Activated CD4-positive, alpha-beta T cell treated with anti-CD3 and anti-CD28 coated beads, Interleukin-2, amount 50 U/mL, for 4 hours (primary cell): ENCODE measurements at regions not wholly inside any gene's neighbourhood (a gene's known extent, or its start where the extent isn't known, plus 50 kb on each side); places are given as distances from the start of the nearest gene placed in this dataset.

Experiments used
- DNase-seq, 2 experiments: peaks; one replicate each; pipeline ENCODE4 v3.0.0-alpha.2; 2020

DNA sequence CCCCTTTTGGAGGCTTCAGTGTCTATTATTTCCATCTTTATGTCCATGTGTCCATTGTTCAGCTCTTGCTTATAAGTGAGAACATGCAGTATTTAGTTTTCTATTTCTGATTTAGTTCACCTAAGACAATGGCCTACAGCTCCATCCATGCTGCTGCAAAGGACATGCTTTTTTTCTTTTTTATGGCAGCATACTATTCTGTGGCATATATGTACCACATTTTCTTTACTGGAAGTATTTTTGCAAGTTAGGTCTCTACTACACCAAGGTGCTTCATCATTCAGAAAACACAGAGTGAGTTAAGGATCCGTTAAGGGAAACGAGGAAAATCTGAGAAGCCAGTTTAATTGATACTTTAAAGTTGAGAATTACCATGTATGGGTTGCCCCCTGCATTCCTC is 297.2 kb downstream of the CDCA7 start:
- DNase-seq, result no peak

DNA sequence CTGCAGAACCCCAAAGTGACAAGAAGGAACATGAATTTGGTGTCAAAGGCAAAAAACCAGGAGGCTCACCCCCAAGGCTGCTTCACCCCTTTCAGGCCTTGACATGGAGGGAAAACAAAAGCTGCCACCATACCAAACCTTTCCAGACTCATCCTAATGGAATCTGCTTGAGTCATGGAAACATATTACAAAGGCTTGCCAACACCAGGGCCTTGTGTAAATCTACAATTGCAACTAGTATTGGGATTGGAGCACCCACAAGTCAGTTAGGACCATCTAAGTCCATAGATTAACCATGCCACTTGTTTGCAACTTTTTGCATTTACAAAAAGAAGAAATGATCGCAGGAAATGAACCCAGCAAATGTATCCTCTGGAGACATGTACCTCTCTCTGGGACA is 297.6 kb downstream of the CDCA7 start:
- no peak for DNase-seq

GRCh38 chr2:173652767-173653431 is 298.2 kb downstream of the CDCA7 start:
- DNase-seq, result no peak

GRCh38 chr2:173653432-173653805 is 298.7 kb downstream of the CDCA7 start:
- DNase-seq, result no peak

- DNase-seq, result no peak
These were observed 299.7 kb downstream of the CDCA7 start for GRCh38 chr2:173654161-173654895.

DNA sequence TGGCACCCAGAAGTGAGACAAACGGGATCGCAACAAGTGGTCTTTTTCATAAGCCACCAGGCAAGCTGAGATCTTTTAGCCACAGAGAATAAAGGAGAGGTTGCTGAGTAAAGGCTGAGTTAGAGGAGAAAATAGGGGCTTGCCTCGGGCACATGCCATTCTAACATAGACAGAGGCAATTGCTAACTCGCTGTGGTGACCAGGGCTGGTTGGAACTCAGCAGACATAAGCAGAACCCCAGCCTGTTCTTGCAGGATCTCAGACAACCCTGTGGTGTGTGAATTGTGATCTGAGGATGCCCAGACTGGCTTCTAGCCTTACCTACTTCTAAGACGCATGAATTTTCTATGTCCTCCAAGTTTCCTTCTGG is 300.2 kb downstream of the CDCA7 start:
- no peak for DNase-seq

- no peak for DNase-seq
These were observed 301.4 kb downstream of the CDCA7 start for GRCh38 chr2:173656086-173656485.

GRCh38 chr2:173657996-173658717 is 303.5 kb downstream of the CDCA7 start:
- DNase-seq, result no peak

DNA sequence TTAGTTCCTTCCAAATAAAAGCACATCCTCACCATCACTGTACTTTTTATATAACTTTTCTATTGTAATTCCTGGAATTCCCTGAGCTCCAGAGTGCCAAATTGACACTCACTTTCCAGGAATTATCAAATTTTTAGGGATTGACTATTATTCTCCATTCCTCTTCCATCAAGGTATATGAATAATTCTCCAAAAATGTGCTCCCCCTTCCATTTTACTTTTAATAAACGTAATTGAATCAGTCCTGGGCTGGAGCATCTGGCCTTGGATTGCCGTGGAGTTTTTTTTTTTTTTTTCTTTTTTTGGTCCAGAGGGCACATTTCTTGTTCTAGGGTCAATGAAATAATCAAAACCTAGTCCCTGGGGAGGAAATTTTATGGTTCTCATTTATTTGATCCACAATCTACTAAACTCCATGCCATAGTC is 304.3 kb downstream of the CDCA7 start:
- DNase-seq, result no peak

- DNase-seq, result no peak
These were observed 304.8 kb downstream of the CDCA7 start for GRCh38 chr2:173659509-173659908.

DNA sequence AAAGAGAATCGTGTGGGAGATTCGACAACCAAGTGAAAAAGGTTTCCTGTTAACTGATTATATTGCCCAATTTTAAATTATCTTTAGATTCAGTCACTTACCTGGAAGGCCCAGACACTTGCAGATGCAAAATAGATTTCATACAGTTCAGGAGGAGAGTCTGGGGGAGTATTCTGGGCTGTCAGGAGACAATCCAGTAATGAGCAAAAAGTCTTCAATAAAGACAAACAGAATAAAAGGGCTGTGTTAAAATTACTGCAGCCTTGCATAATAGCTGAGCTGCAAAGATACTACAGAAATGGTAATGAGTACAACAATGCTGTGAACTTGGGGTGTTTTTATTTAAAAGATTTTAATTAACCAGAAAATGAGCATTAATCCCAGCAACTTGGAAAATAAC is 303.6 kb downstream of the SP3 start:
- no peak for DNase-seq

DNA sequence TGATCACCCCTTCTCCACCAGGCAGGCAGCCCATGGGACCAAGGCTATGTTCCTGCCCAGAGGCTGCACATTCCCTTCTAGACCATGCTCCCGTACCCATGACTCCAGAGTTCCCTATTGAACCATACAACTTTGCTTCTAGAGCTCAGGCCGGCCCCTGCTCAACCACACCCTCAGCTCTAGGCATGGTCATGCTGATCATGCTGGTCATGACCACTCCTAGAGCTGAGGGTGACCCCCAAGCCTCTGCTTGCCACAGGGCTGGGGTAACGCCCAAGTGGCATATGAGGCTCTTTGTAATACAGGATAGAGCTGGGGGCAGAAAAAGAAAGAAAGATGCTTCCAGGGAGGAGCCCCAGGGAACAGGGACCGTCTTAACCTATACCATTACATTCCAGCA is 301.8 kb downstream of the SP3 start:
- DNase-seq, result no peak

DNA sequence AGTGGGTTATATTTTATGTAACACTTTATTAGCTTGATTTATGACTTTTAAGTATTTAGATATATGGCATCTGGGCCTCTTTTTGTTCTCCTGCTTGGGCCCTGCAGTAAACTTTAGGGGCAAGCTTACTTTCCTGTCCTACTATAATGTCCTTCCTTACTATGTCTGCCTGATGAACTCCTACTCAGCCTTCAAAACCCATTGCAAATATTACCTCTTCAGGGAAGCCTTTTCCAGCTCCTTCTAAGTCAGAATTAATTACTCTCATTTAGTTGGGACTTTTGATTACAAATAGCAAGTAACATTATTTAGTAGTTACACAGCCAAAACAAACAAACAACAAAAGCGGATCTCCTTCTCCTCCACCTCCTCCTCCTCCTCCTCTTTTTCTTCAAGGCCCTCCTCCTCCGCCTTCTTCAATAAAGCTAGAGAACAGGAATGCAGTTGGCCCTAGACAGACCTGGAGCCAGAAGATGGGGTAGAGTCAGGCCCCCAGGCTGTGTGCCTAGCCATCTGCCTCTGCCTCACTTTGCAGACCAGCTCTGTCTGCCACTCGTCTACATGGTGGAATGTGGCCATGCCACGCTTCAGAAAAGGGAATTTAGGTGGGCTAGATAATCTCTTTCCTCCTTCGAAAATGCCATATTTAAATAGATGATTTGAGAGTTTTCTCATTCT is 301.2 kb downstream of the SP3 start:
- DNase-seq, result no peak

DNA sequence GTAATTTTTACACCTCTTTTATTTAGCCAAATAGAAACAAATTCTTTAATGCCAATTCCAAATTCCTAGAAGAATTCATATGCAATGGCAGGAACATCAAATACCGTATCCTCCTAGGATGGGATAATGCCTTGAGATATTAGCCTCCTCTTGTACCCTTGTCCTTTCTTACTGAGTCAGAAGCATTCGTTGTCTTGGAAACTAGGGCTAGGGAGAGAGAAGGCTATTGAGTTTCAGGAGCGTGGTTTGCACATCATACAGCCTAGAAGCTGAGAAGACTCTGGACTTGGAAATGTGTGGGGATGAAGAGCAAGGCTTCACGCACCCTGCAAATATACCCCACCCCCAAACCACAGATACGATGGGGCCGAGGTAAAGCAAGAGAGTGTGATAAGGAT is 300.7 kb downstream of the SP3 start:
- no peak for DNase-seq

DNA sequence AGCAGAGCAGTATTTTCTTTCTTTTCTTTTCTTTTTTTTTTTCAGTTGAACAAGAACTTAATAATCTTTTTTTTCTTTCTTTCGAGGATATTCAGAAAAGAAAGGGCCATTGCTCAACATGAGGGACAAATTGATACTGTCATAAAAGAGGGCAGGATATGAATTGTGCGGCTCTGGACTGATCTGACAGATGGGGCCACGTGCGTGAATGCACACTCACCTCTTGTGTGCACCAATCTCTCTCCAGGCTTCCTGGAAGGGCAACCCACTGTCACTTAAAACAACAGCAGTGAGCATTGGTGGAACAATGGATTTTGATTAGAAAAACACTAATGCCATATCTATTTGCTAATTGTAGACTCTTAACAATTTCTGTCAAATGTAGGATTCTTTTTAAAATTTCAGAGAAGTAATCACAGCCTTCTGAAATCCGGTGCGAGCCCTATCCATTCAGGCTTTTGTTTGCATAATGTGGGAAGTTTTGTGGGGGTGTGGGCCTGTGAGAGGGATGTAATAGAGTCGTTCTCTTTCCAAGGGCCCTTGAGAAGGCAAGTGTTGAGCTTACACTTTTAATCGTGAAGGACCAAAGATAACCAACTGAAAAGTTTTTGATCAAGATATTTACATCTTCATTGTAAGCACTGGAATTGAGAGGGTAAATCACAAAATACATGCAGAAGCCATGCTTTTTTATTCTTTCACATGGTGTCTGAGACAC is 298.8 kb downstream of the SP3 start:
- DNase-seq, result no peak

- DNase-seq, result no peak
These were observed 298.2 kb downstream of the SP3 start for GRCh38 chr2:173667014-173667413.

DNA sequence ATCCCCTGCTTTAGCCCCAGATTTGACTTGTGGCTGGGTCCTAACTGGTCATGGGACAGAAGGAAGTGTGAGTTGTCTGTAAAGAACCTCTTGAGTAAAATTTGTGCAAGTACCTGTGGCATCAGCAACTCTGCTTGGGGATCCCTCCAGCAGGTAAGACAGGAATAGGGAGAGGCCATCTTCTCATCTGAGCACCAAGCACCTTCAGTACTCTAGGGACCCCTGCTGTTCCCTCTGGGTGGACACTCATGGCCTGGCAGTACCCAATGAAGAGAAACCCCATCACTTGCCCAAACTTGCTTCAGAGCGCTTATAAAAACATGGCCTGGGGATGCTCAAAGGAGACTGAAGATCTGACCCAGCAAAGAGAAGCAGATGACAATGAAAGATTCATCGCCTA is 297.8 kb downstream of the SP3 start:
- no peak for DNase-seq

DNA sequence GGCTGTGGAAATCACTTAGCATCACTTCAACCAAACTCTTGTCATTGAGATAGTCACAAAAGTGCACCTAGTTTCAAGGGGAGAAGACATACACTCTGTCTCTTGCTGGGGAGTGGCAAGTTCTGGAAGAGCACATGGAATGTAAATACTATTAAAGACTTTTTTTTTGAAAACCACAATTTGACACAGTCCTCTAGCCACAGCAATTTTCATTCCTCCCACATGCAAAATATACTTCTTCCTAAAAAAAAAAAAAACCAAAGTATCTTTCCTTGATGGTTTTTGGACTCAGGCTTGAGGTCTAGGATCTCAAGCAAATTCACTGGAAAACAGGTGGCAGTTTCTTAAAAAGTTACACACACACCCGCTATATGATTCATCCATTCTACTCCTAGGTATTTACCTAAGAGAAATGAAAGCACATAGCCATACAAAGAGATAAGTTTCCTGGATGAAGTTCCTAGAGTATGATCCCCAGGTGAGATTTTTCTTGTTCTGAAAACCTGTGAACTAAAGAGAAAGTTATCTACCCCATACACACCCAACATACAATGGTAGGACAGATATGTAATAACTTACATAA is 295.8 kb downstream of the SP3 start:
- no peak for DNase-seq

DNA sequence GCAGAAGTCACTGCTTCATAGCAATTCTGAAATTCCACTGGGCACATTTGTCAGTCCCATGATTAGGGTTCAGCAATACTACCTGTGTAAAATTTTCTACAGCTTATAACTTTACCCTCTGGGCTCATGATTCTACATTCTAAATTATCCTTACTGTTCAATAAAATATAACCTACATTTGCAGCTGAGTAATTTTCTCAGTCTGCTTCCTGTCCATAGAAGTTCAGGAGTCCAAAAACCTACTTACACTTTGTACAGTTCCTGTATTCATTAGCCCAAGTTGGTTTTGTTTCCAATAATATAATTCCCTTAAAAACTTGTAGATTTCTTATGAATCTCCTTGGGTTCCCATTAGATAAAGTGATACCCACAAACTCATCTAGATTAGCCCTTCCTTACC is 295.3 kb downstream of the SP3 start:
- DNase-seq, result no peak

DNA sequence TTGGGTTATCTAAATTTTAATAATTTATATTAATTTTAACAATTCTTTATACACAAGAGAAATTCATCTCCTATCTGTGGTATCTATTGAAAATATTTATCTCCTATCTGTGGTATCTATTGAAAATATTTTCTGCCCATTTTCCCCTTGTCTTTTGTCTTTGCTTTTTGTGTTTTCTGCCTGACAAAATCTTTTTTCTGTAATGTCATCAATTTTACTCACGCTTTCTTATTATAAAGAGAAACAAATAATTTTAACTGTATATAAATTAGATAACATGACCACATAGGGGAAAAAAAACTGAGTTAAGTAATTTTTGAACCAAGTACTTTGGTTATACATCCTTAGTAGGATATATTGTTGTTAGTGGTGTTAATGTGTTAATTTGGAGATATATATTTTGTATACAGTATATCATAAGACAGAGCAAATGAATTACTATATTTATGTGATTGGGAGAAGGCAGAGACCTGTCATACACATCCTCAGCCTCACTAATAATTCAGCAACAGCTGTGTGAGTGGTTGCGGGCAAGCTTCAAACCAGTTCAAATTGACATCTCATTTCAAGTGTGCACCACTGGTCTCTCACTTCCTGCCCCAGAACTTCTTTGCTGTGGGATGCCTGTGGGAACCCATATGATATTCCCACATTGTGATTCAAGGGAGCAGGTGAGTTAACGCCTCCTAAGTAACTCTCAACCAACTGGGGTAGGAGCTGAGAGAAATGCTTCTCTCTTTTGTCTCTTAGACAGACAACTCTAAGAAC is 292.4 kb downstream of the SP3 start:
- no peak for DNase-seq

DNA sequence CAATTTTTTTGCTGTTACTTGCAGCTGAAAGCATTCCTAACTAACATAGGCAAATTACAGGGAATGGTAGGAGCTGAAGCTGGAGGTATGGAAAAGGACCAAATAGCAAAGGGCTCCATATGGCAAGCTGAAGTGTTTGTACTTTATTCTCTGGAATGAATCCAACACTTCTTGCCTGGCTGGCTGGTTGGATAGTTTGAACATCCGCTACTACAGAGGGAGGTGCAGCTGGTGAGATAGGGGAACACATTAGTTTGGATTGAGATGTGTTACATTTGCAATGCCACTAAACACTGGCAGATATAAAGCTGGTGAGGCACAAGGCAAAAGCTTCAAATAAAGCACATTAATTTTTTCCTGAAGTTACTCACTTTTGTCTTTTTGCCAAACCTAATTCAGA is 291.5 kb downstream of the SP3 start:
- no peak for DNase-seq

DNA sequence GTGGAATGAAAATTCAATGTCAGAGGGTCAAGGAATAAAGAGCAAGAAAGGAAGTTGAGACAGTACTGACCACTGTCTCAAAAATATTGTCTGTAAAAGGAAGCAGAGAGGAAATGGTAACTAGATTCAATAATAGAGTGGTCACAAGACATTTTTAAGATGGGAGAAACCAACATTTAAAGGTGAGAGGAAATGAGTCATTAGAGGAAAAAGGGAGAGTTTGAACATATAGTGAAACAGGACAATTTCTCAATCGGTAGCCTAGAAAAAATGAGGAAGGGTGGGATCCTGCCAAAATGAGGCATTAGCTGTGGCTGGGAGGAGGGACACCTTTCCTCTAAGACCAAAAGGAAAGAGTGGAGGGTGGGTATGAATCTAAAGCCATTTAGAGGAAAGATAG is 288.5 kb downstream of the SP3 start:
- no peak for DNase-seq
